SKM-1 (cell line): ENCODE measurements at regions not wholly inside any gene's neighbourhood (a gene's known extent, or its start where the extent isn't known, plus 50 kb on each side); places are given as distances from the start of the nearest gene placed in this dataset.
"Not testable (repeated sequence)": the region's sequence is repeated elsewhere in the genome, so short reads cannot be mapped to it uniquely, and the experiment has no call there.

Experiments
- DNase-seq: peaks from one replicate; lab custom pipeline; 2025; ENCODE audit not compliant: unreplicated experiment; lab: John Stamatoyannopoulos, UW

GRCh38 chrX:39772057-39772832, 325.5 kb downstream of the BCOR start:
- DNase-seq = peak; percentile 74

- no peak for DNase-seq
Observed at GRCh38 chrX:39773150-39773549, 324.6 kb downstream of the BCOR start.

GRCh38 chrX:39773923-39774773, 323.6 kb downstream of the BCOR start:
- DNase-seq = no peak

- DNase-seq = no peak
Observed at GRCh38 chrX:39774774-39775328, 322.9 kb downstream of the BCOR start.

- DNase-seq = no peak
Observed at GRCh38 chrX:39777623-39778025, 320.1 kb downstream of the BCOR start.

GRCh38 chrX:39779952-39780783, 317.6 kb downstream of the BCOR start:
- DNase-seq = no peak

DNA sequence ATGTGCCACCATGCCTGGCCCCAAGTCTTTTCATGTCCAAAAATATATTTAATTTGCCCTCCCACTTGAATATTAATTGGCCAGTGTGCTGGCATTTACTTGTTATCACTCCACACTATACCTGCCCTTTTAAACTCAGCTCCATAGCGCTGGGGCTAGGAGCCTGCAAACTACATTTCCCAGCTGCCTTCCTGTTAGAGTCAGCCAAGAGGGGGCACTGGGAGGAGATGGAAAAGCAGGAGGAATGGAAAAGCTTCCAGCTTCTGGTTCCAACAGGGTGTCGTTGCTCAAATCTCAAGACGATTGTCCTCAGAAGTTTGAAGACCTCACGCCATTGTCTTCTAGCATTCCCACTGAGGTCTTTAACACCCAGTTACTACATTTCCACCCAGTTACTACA, 315.5 kb downstream of the BCOR start:
- no peak for DNase-seq

DNA sequence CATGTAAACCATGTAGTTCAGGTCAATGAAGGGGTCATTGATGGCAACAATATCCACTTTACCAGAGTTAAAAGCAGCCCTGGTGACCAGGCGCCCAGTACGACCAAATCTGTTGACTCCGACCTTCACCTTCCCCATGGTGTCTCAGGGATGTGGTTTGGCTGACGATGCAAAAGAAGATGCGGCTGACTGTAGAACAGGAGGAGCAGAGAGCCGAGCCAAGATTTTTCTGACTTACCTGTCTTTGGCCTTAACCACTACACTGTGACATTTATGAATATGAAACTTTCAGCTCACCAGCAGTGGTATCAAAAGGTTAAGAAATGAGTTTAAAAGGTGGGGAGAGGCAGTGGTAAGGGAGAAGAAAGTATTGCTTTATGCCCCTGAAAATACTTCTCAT, 309.8 kb downstream of the BCOR start:
- no peak for DNase-seq

GRCh38 chrX:39788521-39788920, 309.2 kb downstream of the BCOR start:
- no peak for DNase-seq

GRCh38 chrX:39791691-39792090, 306.1 kb downstream of the BCOR start:
- DNase-seq = no peak

DNA sequence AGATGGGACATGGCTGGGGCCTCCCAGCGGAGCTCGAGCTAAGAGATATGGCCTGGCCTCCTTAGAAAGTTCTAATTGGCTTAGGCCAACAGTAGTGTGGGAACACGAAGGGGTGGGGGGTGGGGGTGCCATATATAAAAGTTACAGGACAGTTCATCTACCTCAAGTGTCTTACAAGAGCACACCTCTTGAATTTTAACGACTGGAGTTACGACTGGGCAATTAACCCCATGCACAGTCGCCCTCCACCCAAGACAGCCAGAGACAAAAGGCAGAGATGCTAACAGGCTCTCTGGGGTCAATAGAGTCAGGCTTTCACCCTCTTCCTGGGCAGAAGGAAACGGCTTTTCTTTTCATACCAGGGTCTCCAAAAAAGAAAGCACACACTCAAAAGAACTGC, 302.2 kb downstream of the BCOR start:
- no peak for DNase-seq

GRCh38 chrX:39796856-39797255, 300.9 kb downstream of the BCOR start:
- no peak for DNase-seq

DNA sequence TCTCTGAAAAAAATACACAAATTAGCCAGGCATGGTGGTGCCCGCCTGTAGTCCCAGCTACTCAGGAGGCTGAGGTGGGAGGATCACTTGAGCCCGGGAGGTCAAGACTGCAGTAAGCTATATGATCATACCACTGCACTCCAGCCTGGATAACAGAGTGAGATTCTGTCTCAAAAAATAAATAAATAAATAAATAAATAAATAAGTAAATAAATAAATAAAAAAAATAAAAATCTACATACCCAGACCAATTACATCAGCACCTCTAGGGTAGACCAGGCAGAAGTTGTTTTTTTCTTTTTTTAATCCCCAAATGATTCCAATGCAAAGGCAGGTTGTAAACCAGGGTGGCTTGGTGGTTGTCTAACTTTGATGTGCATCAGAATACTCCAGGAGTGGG, 299.3 kb downstream of the BCOR start:
- not testable (repeated sequence) for DNase-seq

- no peak for DNase-seq
Observed at GRCh38 chrX:39802354-39802753, 295.4 kb downstream of the BCOR start.

GRCh38 chrX:39802908-39803307, 294.9 kb downstream of the BCOR start:
- DNase-seq = no peak

- DNase-seq = no peak
Observed at GRCh38 chrX:39805022-39805421, 292.7 kb downstream of the BCOR start.

DNA sequence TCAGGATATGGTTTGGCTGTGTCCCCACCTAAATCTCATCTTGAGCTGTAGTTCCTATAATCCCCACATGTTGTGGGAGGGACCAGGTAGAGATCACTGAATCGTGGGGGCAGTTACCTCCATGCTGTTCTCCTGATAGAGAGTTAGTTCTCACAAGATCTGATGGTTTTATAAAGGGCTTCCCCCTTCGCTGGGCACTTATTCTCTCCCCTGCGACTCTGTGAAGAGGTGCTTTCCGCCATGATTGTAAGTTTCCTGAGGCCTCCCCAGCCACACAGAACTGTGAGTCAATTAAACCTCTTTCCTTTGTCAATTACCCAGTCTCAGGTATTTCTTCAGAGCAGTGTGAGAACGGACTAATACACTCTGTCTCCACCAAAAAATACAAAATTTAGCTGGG, 291.9 kb downstream of the BCOR start:
- DNase-seq = no peak

GRCh38 chrX:39808471-39808917, 289.3 kb downstream of the BCOR start:
- DNase-seq = no peak

GRCh38 chrX:39809331-39809730, 288.4 kb downstream of the BCOR start:
- no peak for DNase-seq

- DNase-seq = no peak
Observed at GRCh38 chrX:39810901-39811300, 286.9 kb downstream of the BCOR start.

DNA sequence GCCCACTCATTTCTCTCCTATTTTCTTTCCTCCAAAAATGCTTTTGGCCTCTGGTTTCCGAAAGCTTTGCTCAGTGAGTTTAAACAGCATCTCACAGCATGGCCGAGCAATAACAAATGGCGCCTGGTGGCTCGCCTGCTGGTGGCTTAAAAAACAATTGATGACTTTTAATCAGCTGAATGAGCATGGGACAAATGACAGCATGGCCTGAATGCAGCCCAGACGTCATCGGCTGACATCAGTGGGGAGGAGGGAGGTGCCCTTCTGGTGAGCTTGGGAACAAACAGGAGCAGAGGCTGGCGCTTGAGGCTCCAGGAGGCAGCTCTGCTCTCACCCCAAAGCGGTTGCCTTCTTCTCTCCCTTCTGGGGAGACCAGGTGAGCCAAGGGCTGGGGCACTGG, 286.4 kb downstream of the BCOR start:
- DNase-seq = no peak
